IMR-90 (cell line): ENCODE measurements at regions not wholly inside any gene's neighbourhood (a gene's known extent, or its start where the extent isn't known, plus 50 kb on each side); places are given as distances from the start of the nearest gene placed in this dataset.

Experiments
- ATAC-seq: fragments of 200-7000 bp; cut with Tn5 transposase; 2 replicates; pipeline ENCODE4 v1.9.1; 2020; ENCODE audit warnings: low read depth, mild to moderate bottlenecking, moderate library complexity
- BruUV-seq: library from RNA; stranded (reverse); fragments of 400-500 nt; replicated peaks from 2 replicates; lab custom pipeline; 2021; lab: Mats Ljungman, UMichigan
- CTCF ChIA-PET: fragments of 300-600 bp; formaldehyde crosslinking; extraction: SDS; loops from one replicate; lab custom pipeline; 2021; ENCODE audit warnings: antibody characterized with exemption; lab: Yijun Ruan, JAX
- POLR2A ChIA-PET: fragments of 300-600 bp; sonication (Branson Sonifier 250); formaldehyde crosslinking; loops from one replicate; lab custom pipeline; 2022; ENCODE audit warnings: antibody characterized with exemption; ENCODE audit not compliant: unreplicated experiment; lab: Charles Lee
- DNase-seq: peaks from one replicate; pipeline ENCODE4 v3.0.0; 2013
- H2AFZ ChIP-seq: replicated peaks from 2 replicates; pipeline ENCODE3; 2013; ENCODE audit warnings: low read length, mild to moderate bottlenecking; ENCODE audit not compliant: poor library complexity
- H2AK5ac ChIP-seq: 2 replicates; pipeline ENCODE4 v1.6.1; 2013; ENCODE audit warnings: low read depth, low read length, inconsistent platforms
- H2AK9ac ChIP-seq: replicated peaks from 2 replicates; pipeline ENCODE3; 2013; ENCODE audit warnings: mild to moderate bottlenecking, low read depth, low read length, moderate library complexity; ENCODE audit not compliant: poor library complexity
- H2BK120ac ChIP-seq: 2 replicates; pipeline ENCODE4 v1.6.1; 2013; ENCODE audit warnings: low read depth, low read length, inconsistent platforms
- H2BK15ac ChIP-seq: 3 replicates; pipeline ENCODE4 v1.6.1; 2013; ENCODE audit warnings: low read depth, low read length, inconsistent platforms
- H2BK20ac ChIP-seq: 2 replicates; pipeline ENCODE4 v1.6.1; 2013; ENCODE audit warnings: low read depth, mild to moderate bottlenecking, inconsistent platforms, low read length, moderate library complexity
- H2BK5ac ChIP-seq: 2 replicates; pipeline ENCODE4 v1.6.1; 2013; ENCODE audit warnings: mild to moderate bottlenecking, low read depth, low read length, inconsistent platforms; ENCODE audit not compliant: poor library complexity, severe bottlenecking
- H3K14ac ChIP-seq: replicated peaks from 2 replicates; pipeline ENCODE4 v1.6.1; 2013; ENCODE audit warnings: low read depth, low read length, inconsistent platforms
- H3K18ac ChIP-seq: 2 replicates; pipeline ENCODE4 v1.6.1; 2013; ENCODE audit warnings: low read depth, low read length, control low read depth
- H3K23ac ChIP-seq: 2 replicates; pipeline ENCODE4 v1.6.1; 2013; ENCODE audit warnings: low read depth, low read length, inconsistent platforms
- H3K27ac ChIP-seq: 2 replicates; pipeline ENCODE4 v1.5.1; 2013; ENCODE audit warnings: mild to moderate bottlenecking, control low read depth, low read length; ENCODE audit not compliant: insufficient read depth
- H3K27me3 ChIP-seq: 2 replicates; pipeline ENCODE4 v1.6.1; 2013; ENCODE audit warnings: low read length; ENCODE audit not compliant: control insufficient read depth, insufficient read depth
- H3K36me3 ChIP-seq: 2 replicates; pipeline ENCODE4 v1.6.1; 2013; ENCODE audit warnings: low read length, mixed read lengths; ENCODE audit not compliant: control insufficient read depth, insufficient read depth
- H3K4ac ChIP-seq: 2 replicates; pipeline ENCODE4 v1.6.1; 2013; ENCODE audit warnings: low read depth, low read length, inconsistent platforms
- H3K4me1 ChIP-seq: 2 replicates; pipeline ENCODE4 v1.6.1; 2013; ENCODE audit warnings: low read length, mixed read lengths; ENCODE audit not compliant: control insufficient read depth, insufficient read depth
- H3K4me2 ChIP-seq: 2 replicates; pipeline ENCODE4 v1.6.1; 2013; ENCODE audit warnings: low read depth, mild to moderate bottlenecking, control low read depth, low read length, moderate library complexity
- H3K4me3 ChIP-seq: 2 replicates; pipeline ENCODE4 v1.5.1; 2013; ENCODE audit warnings: low read depth, mild to moderate bottlenecking, control low read depth, low read length, moderate library complexity; ENCODE audit not compliant: insufficient read depth
- H3K56ac ChIP-seq: 2 replicates; pipeline ENCODE4 v1.6.1; 2013; ENCODE audit warnings: low read length, inconsistent platforms; ENCODE audit not compliant: insufficient read depth; ENCODE audit errors: extremely low read depth
- H3K79me1 ChIP-seq, 2 experiments: 2 replicates each; pipeline ENCODE4 v1.6.1; 2013; ENCODE audit warnings: low read length in 2 of 2, inconsistent platforms in 1 of 2, low read depth in 1 of 2
- H3K9ac ChIP-seq: 2 replicates; pipeline ENCODE4 v1.6.1; 2013; ENCODE audit warnings: low read depth, low read length, control low read depth
- H3K9me1 ChIP-seq: 2 replicates; pipeline ENCODE4 v1.6.1; 2013; ENCODE audit warnings: low read length, inconsistent platforms; ENCODE audit not compliant: insufficient read depth
- H3K9me3 ChIP-seq: 2 replicates; pipeline ENCODE4 v1.6.1; 2013; ENCODE audit warnings: low read length; ENCODE audit not compliant: control insufficient read depth, insufficient read depth
- H4K20me1 ChIP-seq: 2 replicates; pipeline ENCODE4 v1.6.1; 2013; ENCODE audit warnings: low read length, inconsistent platforms; ENCODE audit not compliant: insufficient read depth
- H4K5ac ChIP-seq: 2 replicates; pipeline ENCODE4 v1.6.1; 2013; ENCODE audit warnings: mild to moderate bottlenecking, low read depth, low read length, control low read depth
- H4K8ac ChIP-seq, 2 experiments: 2 replicates each; pipeline ENCODE4 v1.6.1; 2013; ENCODE audit warnings: low read depth in 2 of 2, low read length in 2 of 2, control low read depth in 1 of 2, inconsistent platforms in 1 of 2
- H4K91ac ChIP-seq: 2 replicates; pipeline ENCODE4 v1.6.1; 2013; ENCODE audit warnings: low read depth, low read length, inconsistent platforms; ENCODE audit not compliant: insufficient read depth
- BHLHE40 ChIP-seq: fragments of 150-350 bp; IDR thresholded peaks from 2 replicates; pipeline ENCODE4 v1.6.1; 2016; ENCODE audit warnings: mild to moderate bottlenecking, low read depth, low read length
- CEBPB ChIP-seq: IDR thresholded peaks from 2 replicates; pipeline ENCODE4 v1.6.1; 2012; ENCODE audit warnings: low read depth, low read length, improper control_type of control experiment
- CHD1 ChIP-seq: IDR thresholded peaks from 2 replicates; pipeline ENCODE4 v1.6.1; 2012; ENCODE audit warnings: low read depth, low read length, improper control_type of control experiment
- CTCF ChIP-seq: conservative IDR thresholded peaks from 2 replicates; pipeline ENCODE4 v1.5.1; 2012; ENCODE audit warnings: mild to moderate bottlenecking, low read depth, low read length, improper control_type of control experiment
- FOS ChIP-seq: fragments of 150-350 bp; IDR thresholded peaks from 2 replicates; pipeline ENCODE4 v1.6.1; 2016; ENCODE audit warnings: low read depth, low read length
- MAFK ChIP-seq: IDR thresholded peaks from 2 replicates; pipeline ENCODE4 v1.6.1; 2012; ENCODE audit warnings: low read depth, low read length, improper control_type of control experiment
- MAZ ChIP-seq: IDR thresholded peaks from 2 replicates; pipeline ENCODE4 v1.6.1; 2012; ENCODE audit warnings: low read depth, mild to moderate bottlenecking, low read length, improper control_type of control experiment, moderate library complexity, borderline replicate concordance
- MXI1 ChIP-seq: IDR thresholded peaks from 2 replicates; pipeline ENCODE4 v1.6.1; 2012; ENCODE audit warnings: low read depth, mild to moderate bottlenecking, low read length, moderate library complexity, borderline replicate concordance
- NFE2L2 ChIP-seq: fragments of 150-350 bp; IDR thresholded peaks from 2 replicates; pipeline ENCODE4 v1.6.1; 2016; ENCODE audit warnings: low read depth, mild to moderate bottlenecking, low read length
- POLR2A ChIP-seq: IDR thresholded peaks from 2 replicates; pipeline ENCODE4 v1.6.1; 2012; ENCODE audit warnings: mild to moderate bottlenecking, low read depth, low read length
- RAD21 ChIP-seq: IDR thresholded peaks from 2 replicates; pipeline ENCODE4 v1.6.1; 2012; ENCODE audit warnings: low read length, improper control_type of control experiment
- RCOR1 ChIP-seq: IDR thresholded peaks from 2 replicates; pipeline ENCODE4 v1.6.1; 2012; ENCODE audit warnings: mild to moderate bottlenecking, low read length, improper control_type of control experiment; ENCODE audit not compliant: insufficient replicate concordance
- RFX5 ChIP-seq: IDR thresholded peaks from 2 replicates; pipeline ENCODE4 v1.8.0; 2012; ENCODE audit warnings: low read depth, mild to moderate bottlenecking, low read length, moderate library complexity
- USF2 ChIP-seq: fragments of 150-350 bp; IDR thresholded peaks from 2 replicates; pipeline ENCODE4 v1.6.1; 2017; ENCODE audit warnings: mild to moderate bottlenecking, antibody characterized with exemption, low read length, low read depth
- WGBS, 2 experiments: methylation state at CpG; one replicate each; pipeline versions ENCODE4 v1.1.5 to v1.1.7; 2013; ENCODE audit warnings: missing lambda C conversion rate in 2 of 2; ENCODE audit not compliant: insufficient read length in 1 of 2; ENCODE audit errors: extremely low coverage in 2 of 2; 5-methylcytosine and 5-hydroxymethylcytosine counted together
- dilution Hi-C: fragments of 300-500 bp; cut with HindIII; formaldehyde crosslinking; loops from one replicate; pipeline ENCODE4 v1.14.3; 2018; ENCODE audit warnings: low sequenced_read_pairs; ENCODE audit not compliant: unreplicated experiment
- in situ Hi-C: fragments of 300-500 bp; cut with MboI; formaldehyde crosslinking; loops from 3 replicates; pipeline ENCODE4 v1.14.3; 2019; ENCODE audit warnings: low sequenced_read_pairs, inconsistent platforms, mixed read lengths
- intact Hi-C: fragments of 100-400 bp; cut with micrococcal nuclease; formaldehyde crosslinking; loops from 2 replicates; pipeline ENCODE4 v1.10.0; 2022

GRCh38 chr3:176935194-176935888 is 261.9 kb downstream of the TBL1XR1 start:
- no peaks in the 10 kb centered on the region; the same call in 1 of the 2 replicates for H3K27me3 ChIP-seq
- no peak overlapping the region for H4K5ac ChIP-seq
- H3K9me1 ChIP-seq: no peaks in the 10 kb centered on the region
- dilution Hi-C loops: no loop called here
- WGBS, 2 experiments: no CpG with 5 or more reads among the region's 2 CpGs
- CTCF ChIA-PET: interaction anchor here (1.2 kb wide), 1 partner anchor 62 kb away, joined by 3 read pairs; no protein-coding TSS in a partner anchor
- H3K4me3 ChIP-seq: no peak overlapping the region
- H3K56ac ChIP-seq: no peak overlapping the region
- H3K4me1 ChIP-seq: no peaks in the 10 kb centered on the region
- in situ Hi-C loops: no loop called here
- no peak overlapping the region for H2BK5ac ChIP-seq
- BruUV-seq: no TSS peak
- no peak overlapping the region for H2BK20ac ChIP-seq
- TF ChIP-seq CTCF (no peak), USF2 (no peak), NFE2L2 (no peak), RFX5 (no peak), CHD1 (no peak), FOS (no peak), MAZ (no peak), BHLHE40 (no peak), RCOR1 (no peak), MAFK (no peak), CEBPB (no peak), MXI1 (no peak), RAD21 (no peak), POLR2A (no peak)
- H3K4me2 ChIP-seq: no peak overlapping the region
- H2BK120ac ChIP-seq: no peak overlapping the region
- H2BK15ac ChIP-seq: no peak overlapping the region
- DNase-seq (no peak), ATAC-seq (no peak)
- no peak overlapping the region for H3K23ac ChIP-seq
- H2AK5ac ChIP-seq: no peak overlapping the region
- H3K36me3 ChIP-seq: no peaks in the 10 kb centered on the region
- no peaks in the 10 kb centered on the region for H3K79me1 ChIP-seq
- POLR2A ChIA-PET: no interaction called here
- no peak overlapping the region for H4K91ac ChIP-seq
- no peak overlapping the region for H4K8ac ChIP-seq
- no peak overlapping the region for H2AFZ ChIP-seq
- no peak overlapping the region for H3K14ac ChIP-seq
- no peak overlapping the region for H2AK9ac ChIP-seq
- H3K9me3 ChIP-seq: no peaks in the 10 kb centered on the region
- no peak overlapping the region for H3K4ac ChIP-seq
- intact Hi-C loops: loop anchor here (10.0 kb wide), 1 partner anchor 271 kb away; no protein-coding TSS in a partner anchor
- no peak overlapping the region for H3K27ac ChIP-seq
- no peaks in the 10 kb centered on the region for H4K20me1 ChIP-seq
- no peak overlapping the region for H3K9ac ChIP-seq
- no peak overlapping the region for H3K18ac ChIP-seq
